HG02870 (cell line): ENCODE measurements at regions not wholly inside any gene's neighbourhood (a gene's known extent, or its start where the extent isn't known, plus 50 kb on each side); places are given as distances from the start of the nearest gene placed in this dataset.
"Not testable (repeated sequence)": the region's sequence is repeated elsewhere in the genome, so short reads cannot be mapped to it uniquely, and the experiment has no call there.

Experiments
- ATAC-seq: cut with Tn5 transposase; IDR thresholded peaks from one replicate; pipeline ENCODE4 v1.9.1; 2021; ENCODE audit warnings: mild to moderate bottlenecking, moderate library complexity; ENCODE audit not compliant: unreplicated experiment

DNA sequence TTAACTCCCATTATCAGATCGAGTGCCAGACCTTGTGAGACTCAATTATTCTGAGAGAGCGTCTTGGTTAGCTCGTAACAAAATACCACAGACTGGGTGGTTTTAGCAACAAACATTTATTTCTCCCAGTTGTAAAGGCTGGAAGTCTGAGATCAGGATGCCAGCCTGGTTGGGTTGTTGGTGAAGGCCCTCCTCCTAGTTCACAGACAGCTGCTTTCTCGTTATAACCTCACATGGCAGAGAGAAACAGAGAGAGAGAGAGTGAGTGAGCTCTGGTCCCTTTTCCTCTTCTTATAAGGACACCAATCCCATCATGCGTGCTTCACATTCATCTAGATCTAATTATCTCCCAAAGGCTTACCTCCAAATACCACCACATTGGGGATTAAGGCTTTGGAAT is 114.2 kb upstream of the SLC24A2 start:
- ATAC-seq = no peak

DNA sequence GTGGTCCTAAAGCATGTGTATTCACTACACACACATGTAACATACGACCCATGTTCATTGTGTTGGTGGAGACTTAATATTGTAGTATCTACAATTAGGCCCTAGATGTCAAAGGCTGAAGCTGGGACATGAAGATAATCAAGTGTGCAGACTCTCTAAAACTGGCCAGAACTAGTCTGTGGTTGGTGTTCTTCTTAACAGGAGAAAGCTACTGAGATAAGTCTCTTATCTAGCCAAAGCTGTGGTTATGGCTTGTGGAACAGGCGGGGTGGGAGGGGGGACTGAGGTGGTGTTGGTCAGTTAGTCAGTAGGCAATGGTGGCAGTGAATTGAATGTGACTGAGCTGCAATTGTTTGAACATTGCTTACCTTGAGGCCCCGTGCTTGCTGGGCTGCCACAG is 112.7 kb upstream of the SLC24A2 start:
- no peak for ATAC-seq

DNA sequence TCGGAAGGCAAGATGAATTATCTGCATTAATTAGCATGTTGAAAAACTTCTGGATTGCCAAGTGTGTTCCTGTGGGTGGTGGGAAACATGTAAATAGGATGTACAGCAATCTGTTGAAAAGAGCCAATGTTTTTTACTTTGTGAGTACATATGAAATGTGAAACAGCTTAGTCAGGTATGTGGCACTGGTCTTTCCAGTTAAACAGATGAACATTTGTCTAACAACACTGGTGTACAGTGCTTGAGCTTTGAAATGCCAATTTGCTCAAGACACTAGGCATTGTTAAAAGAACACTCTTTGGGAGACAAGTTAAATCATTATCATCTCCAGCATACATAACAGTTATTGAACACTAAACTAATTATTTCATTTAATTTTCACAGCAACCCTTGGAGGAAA is 107.3 kb upstream of the SLC24A2 start:
- ATAC-seq = no peak

DNA sequence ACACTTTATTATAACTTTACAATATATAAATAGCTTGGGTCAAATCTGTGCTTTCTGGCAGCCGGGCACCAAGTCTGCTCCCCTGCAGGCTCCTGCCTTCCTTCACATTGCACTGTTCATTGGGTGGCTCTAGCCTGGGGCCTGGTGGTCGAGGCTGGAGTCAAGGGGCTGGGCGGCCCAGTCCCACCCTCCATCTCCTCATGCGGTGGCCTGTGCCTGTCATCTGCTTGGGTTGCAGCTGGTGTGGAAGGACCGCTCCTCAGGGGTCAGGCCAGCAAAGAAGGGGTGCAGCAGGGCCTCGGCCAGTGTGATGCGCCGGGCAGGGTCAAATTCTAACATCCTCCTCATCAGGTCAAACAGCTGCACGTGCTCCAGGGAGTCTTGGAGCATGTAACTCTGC is 106.7 kb upstream of the SLC24A2 start:
- ATAC-seq = not testable (repeated sequence)

DNA sequence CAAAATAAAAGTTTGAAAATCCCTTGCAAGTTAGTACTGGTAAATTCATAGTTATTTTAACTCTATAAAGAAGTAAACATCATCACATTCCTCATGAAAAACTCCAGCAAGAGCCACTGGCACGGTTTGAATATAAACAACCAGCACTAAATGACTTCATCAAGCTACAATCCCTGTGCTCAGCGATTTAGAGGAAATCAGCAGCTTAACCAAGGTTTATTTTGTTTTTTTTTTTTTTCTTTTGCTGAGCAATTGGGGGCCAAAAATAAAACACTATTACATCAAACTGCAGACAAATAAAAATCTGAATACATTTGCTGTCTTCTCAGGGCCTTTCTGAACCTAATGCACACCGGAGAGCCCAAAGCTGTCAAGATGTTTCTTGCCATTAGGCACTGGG is 106.2 kb upstream of the SLC24A2 start:
- no peak for ATAC-seq

DNA sequence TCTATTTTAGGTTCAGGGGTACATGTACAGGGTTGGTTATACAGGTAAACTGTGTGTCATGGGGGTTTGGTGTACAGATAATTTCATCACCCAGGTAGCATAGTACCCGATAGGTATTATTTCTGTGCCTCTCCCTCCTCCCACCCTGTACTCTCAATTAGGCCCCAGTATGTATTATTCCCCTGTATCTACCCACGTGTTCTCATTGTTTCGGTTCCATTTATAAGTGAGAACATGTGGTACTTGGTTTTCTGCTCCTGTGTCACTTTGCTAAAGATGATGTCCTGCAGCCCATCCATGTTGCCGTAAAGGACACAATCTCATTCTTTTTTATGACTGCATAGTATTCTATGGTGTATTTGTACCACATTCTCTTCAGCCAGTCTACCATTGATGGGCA is 96.8 kb upstream of the SLC24A2 start:
- no peak for ATAC-seq

DNA sequence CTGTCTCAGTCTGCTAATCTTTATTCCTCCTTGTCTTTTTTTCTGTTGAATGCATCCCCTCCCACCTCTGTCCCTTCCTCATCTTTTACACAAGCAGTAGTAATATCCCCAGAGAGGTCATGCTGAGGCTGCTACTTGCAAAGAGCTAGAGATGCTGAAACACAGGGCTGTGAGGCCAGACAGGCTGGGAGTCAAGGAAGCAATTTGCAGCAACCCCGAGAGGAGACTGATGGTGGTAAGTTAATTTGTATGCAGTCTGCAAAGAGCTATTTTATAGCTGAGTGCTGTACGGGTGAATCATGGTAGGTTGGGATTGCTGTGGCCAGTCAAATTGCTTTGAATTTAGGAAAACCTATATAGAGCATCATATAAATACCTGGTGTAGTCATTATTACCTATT is 90.2 kb upstream of the SLC24A2 start:
- ATAC-seq = no peak

DNA sequence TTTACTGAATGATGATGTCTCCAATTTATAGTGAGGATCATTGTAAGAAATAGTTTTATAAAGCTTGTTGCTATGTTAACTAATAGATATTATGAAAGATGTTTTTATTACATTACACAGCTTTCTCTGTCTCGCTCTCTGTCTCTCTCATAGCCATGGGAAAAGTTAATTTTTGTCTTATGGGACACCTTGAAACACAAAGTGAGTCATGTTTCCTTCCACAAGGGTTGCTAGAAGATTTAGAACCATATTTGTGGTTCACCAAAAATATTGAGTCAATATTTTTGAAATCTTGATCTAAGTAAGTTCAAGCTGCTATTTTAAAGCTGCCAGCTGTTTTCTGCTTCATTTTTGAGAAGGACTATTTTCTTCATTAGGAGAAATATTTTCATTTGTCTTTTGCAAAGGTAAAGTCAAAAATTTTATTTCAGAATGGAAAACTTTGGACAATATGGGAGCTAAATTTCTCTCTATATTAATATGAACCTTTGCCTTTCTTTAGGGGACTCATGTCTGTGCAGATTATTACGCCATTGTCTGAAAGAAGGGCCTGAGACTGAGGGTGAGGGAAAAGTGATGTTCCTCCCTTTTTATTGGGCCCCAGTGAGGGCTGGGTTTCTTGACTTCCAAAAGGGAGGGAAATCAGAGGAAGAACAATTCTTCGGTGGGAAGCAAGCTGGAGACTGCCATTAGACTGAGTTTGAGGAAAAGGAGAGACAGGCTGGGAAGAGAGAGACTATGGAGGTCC is 87.9 kb upstream of the SLC24A2 start:
- ATAC-seq = no peak

DNA sequence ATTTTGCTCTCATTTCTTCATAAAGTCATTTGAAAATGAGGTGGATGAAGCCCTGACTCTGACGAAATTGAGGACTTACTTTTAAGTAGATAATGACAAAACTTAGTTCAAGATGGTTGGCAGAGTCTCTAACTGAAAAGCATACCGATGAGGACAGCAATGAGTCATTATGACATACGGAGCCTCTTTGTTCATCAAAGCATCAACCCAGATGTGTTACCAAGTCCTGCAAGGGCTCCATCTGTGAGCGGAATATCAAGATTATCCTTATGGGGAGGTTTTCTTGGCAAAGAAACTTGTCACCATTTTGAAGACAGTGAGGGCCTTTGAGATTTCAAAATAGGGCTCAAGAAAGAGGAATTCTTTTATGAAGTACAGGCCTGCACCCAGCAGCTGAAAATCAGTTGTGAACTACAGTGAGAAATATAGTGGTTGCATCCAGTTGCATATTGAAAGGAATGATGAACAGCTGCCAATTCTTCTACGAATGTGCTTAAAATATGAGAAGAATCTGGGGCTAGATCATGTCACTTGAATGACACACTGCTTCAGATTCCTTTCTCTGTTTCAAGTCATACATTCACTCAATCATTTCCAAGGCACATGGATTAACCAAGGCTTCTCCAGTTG is 86.6 kb upstream of the SLC24A2 start:
- ATAC-seq = no peak

DNA sequence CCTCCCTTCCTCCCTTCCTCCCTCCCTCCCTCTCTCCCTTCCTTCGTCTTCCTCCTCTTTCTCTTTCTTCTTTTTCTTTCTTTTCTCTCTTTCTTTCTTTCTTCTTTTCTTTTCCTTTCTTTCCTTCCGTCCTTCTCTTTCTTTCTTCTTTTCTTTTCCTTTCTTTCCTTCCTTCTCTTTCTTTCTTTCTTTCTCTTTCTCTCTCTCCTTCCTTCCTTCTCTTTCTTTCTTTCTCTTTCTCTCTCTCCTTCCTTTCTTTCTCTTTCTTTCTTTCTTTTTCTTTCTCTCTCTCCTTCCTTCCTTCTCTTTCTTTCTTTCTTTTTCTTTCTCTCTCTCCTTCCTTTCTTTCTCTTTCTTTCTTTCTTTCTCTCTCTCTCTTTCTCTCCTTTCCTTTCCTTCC is 84.4 kb upstream of the SLC24A2 start:
- not testable (repeated sequence) for ATAC-seq

DNA sequence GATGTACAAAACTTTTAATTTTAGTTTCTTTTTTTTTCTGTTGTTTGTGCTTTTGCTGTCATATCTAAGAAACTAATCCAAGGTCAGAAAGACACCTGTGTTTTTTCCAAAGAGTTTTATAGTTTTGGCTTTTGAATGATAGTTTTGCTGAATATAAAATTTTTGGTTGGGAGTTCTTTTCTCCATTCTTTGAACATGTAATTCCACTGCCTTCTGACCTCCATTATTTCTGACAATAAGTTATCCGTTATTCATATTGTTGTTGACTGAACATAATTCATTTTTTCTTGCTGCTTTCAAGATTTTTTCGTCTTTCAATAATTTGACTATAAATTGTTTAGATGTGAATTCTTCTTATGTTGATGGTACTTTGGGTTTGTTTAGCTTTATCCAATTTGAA is 82.2 kb upstream of the SLC24A2 start:
- ATAC-seq = no peak

DNA sequence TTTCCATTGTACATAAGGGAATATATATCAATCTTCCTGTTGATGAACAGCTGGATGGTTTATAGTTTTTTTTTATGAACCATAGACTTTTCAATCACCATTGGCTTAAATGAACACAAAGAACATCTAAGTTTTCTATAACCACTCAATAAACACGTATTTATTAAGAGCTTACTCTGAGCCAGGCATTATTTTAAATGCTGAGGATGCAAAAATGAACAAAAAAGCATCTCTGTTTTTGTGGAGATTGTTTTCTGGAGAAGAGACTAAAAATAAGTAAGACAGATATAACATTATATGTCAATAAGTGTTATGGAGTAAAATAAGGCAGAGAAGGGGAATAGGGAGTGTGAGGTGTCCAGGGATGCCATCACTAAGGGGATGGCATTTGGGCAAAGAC is 52.1 kb upstream of the SLC24A2 start:
- no peak for ATAC-seq
